ENCODE measurements at regions not wholly inside any gene's neighbourhood (a gene's known extent, or its start where the extent isn't known, plus 50 kb on each side); places are given as distances from the start of the nearest gene placed in this dataset.
"Not testable (repeated sequence)": the region's sequence is repeated elsewhere in the genome, so short reads cannot be mapped to it uniquely, and the experiment has no call there.

DNA sequence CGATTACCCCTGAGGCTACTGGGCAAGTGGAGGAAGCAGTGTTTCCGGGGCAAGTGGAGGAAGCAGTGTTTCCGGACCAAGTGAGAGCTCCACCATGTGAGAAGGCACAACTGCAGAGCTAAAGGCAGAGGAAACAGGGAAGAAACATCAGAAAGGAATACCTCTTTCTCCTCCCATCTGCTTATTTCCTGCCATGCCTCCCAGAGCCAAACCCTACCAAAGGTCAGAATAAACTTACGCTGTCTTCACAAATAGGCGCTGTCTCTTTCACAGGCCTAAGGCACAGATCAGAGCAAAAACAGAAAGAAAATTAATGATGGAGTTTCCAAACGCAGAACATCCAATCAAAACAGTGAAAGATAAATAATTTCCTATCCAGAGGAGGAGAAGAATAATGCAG, 153.0 kb downstream of the ATOH1 start:
- Histone ChIP-seq H3K4me1 (ENCODE audit: insufficient read depth, low read length) (no peaks in the 10 kb centered on the region), H3K9ac (ENCODE audit: low read depth, low read length) (no peak overlapping the region), H3K9me3 (ENCODE audit: control insufficient read depth, insufficient read depth, low read length) (0 out of 2 replicates have a peak, but pooled peaks cover 5% of the 10 kb centered on the region), H3K36me3 (ENCODE audit: insufficient read depth, low read length) (no peaks in the 10 kb centered on the region)

DNA sequence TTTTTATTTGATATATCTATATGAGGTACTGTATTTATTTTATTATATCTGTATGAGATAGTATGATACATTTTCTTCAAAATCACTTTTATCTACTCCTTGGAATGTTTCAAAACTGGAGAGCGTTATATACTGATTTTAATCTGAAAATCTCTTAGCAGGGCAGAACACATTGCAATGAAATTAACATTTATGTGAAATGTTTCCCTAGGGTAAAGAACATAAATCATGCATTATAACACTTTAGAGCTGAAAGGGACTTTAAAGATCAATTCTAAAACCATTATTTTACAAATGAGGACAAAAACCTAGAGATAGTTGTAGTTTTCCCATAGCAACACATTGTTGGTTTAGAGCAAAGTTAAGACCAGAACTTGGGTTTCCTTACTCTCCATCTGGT, 153.7 kb downstream of the ATOH1 start:
- Histone ChIP-seq H3K9me3 (ENCODE audit: control insufficient read depth, insufficient read depth, low read length) (0 out of 2 replicates have a peak, but pooled peaks cover 5% of the 10 kb centered on the region), H3K9ac (ENCODE audit: low read depth, low read length) (no peak overlapping the region), H3K36me3 (ENCODE audit: insufficient read depth, low read length) (no peaks in the 10 kb centered on the region), H3K4me1 (ENCODE audit: insufficient read depth, low read length) (no peaks in the 10 kb centered on the region)

DNA sequence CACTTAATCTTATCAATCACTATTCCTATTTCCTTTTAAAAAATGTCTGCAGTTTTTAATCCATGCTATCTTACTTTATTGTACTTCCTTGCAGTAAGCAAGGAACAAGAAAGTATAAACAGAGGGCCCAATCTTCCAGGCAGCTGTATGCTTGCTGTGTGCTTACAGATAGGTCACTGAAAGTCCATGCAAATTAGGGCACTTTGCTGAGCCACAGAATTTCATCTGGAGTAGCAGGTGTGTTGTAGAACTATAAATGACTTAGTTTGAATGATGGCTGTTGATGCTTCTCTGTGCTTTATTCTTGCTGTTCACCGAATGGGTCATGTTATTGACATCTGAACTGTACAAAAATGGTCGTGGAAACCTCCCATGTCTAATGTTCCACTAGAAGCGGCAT, 154.6 kb downstream of the ATOH1 start:
- H3K9ac ChIP-seq (ENCODE audit: low read depth, low read length), result no peak overlapping the region
- H3K9me3 ChIP-seq (ENCODE audit: control insufficient read depth, insufficient read depth, low read length), result 0 out of 2 replicates have a peak, but pooled peaks cover 5% of the 10 kb centered on the region
- no peaks in the 10 kb centered on the region for H3K36me3 ChIP-seq (ENCODE audit: insufficient read depth, low read length)
- H3K4me1 ChIP-seq (ENCODE audit: insufficient read depth, low read length), result no peaks in the 10 kb centered on the region

DNA sequence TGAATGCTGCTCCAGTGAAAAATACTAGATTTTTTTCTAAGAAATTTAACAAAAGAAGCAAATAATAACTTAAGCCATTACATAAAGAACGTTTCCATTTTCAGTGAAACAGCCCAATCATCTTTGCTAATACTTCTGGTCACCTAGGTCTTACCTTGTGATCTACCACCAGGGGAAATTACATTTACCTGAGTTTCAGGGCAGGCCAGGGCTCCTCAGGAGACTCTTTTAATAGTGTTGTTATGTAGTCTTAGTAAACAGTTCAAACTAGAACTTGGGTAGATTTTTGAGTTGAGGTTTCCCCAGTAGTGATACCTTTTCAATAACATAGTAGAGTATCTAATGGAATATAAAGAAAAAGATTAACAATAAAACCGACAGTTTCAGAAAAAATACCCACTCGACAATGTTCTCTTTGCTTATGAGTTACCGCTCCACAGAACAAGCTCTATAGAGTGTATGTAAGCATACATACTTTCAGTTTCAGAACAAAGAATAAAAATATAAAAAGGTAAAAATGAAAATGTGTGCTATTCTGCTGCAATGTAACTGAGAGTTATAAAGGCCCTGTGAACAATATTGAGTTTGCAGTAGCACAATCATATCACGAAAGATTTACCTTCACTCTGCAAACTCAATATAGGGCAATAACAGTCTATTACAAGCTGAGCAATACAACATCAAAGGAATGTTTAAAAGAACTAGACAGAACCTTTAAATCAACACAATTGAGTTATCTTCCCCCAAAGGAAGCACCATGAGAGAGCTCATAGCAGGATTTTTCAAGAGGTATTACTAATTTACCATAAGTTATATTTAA, 165.8 kb downstream of the ATOH1 start:
- Histone ChIP-seq H3K9me3 (ENCODE audit: control insufficient read depth, insufficient read depth, low read length) (no peaks in the 10 kb centered on the region), H3K36me3 (ENCODE audit: insufficient read depth, low read length) (no peaks in the 10 kb centered on the region), H3K4me1 (ENCODE audit: insufficient read depth, low read length) (no peaks in the 10 kb centered on the region), H3K9ac (ENCODE audit: low read depth, low read length) (no peak overlapping the region)

DNA sequence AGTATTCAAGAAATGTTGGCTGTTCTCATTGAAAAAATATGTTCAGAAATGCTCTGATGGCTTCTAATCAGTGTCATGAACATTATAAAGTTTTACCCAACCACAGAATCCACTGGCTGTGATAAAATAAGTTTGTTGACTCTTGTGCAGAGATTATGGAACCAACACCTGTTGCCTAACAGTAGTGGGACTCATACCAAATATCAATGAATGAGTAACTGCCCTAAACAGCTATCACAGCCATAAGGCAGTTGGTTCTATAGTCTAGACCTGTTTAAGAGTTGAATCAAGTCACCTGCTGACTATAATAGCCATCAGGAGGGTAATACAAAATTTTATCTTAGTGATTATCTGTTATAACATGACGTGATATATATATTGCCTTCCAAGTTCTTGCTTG, 168.3 kb downstream of the ATOH1 start:
- no peaks in the 10 kb centered on the region for H3K36me3 ChIP-seq (ENCODE audit: insufficient read depth, low read length)
- no peaks in the 10 kb centered on the region for H3K4me1 ChIP-seq (ENCODE audit: insufficient read depth, low read length)
- H3K9me3 ChIP-seq (ENCODE audit: control insufficient read depth, insufficient read depth, low read length), result no peaks in the 10 kb centered on the region
- no peak overlapping the region for H3K9ac ChIP-seq (ENCODE audit: low read depth, low read length)

DNA sequence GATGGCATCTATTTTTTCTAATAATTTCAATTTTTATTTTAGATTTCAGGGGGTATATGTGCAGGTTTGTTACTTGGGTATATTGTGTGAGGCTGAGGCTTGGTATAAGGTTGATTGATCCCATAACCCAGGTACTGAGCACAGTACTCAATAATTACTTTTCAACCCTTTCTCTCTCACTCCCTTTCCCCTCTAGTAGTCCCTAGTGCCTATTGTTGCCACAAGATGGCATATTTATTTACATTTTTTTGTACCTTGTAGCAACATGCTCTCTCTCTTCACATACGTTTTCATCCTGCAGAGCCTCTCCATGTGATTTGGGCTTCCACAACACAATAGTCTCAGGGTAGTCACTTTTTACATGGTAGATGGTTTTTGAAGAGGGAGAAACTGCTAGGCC, 172.0 kb downstream of the ATOH1 start:
- H3K9ac ChIP-seq (ENCODE audit: low read depth, low read length), result no peak overlapping the region
- no peaks in the 10 kb centered on the region for H3K4me1 ChIP-seq (ENCODE audit: insufficient read depth, low read length)

DNA sequence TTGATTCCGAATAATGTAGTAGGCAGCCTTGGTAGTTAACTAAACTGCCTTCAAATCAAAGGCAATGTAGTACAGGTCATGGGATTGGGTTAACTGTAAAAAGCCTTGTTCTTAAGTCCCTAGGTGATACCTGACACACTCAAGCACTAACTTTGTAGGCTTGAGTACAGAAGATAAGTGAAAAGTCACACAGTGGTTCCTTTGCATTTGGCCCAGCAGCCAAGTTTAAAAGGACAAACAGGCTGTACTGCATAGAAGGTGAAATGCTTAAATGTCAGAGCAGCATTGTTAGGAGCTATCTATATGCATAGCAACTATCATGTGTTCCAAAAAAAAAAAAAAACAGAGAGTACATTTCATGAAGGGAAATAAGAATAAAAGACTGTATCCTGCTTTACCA, 178.4 kb downstream of the ATOH1 start:
- H3K36me3 ChIP-seq (ENCODE audit: insufficient read depth, low read length), result no peaks in the 10 kb centered on the region
- no peaks in the 10 kb centered on the region for H3K9me3 ChIP-seq (ENCODE audit: control insufficient read depth, insufficient read depth, low read length)
- H3K9ac ChIP-seq (ENCODE audit: low read depth, low read length), result no peak overlapping the region
- H3K4me1 ChIP-seq (ENCODE audit: insufficient read depth, low read length), result no peaks in the 10 kb centered on the region

More for the DNA sequence above, 172.0 kb downstream of the ATOH1 start:
- Histone ChIP-seq H3K9me3 (ENCODE audit: control insufficient read depth, insufficient read depth, low read length) (no peaks in the 10 kb centered on the region), H3K36me3 (ENCODE audit: insufficient read depth, low read length) (no peaks in the 10 kb centered on the region)

DNA sequence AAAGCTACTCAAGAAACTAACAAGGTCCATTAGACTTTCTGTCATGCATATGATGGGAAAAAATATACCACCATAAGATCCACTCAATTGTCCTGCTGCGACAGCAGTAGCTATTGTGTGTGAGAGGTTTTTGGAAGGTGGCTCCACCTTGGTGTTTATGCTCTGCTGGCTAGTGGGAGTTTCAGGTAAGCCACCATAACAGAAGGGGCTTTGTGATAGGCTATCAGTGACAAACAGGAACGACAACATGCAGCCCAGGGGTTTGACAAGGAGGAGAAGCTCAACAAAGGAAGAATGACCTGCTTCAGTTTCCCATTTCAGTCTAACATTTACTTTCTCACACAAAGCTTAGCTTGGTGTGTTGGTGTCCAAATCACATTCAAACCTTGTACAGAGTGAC, 182.6 kb downstream of the ATOH1 start:
- Histone ChIP-seq H3K9ac (ENCODE audit: low read depth, low read length) (no peak overlapping the region), H3K4me1 (ENCODE audit: insufficient read depth, low read length) (no peaks in the 10 kb centered on the region), H3K9me3 (ENCODE audit: control insufficient read depth, insufficient read depth, low read length) (no peaks in the 10 kb centered on the region), H3K36me3 (ENCODE audit: insufficient read depth, low read length) (no peaks in the 10 kb centered on the region)

DNA sequence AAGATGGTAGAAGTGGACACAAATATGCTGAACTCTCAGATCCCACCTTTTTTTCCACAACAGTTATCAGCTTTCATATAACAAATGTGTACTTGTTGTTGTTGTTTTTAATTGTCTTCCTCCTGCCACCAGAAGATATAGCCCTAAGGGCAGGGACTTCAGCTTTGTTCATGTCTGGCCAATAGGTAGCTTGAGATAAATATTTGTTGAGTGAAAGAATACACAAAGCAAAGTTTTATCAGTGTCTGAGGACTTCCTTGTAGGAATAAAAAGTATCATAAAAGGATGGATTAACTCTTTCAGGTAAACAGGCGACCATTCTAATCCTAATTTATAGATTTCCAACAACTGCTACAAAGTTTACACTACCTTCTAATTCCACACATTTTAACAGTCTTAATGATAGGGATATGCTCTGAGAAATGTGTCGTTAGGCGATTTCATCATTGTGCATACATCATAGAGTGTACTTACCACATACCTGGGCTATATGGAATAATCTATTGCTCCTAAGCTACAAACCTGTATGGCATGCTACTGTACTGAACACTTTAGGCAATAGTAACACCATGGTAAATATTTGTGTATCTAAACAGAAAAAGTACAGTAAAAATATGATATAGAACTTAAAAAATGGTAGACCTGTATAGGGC, 186.1 kb downstream of the ATOH1 start:
- Histone ChIP-seq H3K4me1 (ENCODE audit: insufficient read depth, low read length) (no peaks in the 10 kb centered on the region), H3K9me3 (ENCODE audit: control insufficient read depth, insufficient read depth, low read length) (no peaks in the 10 kb centered on the region), H3K36me3 (ENCODE audit: insufficient read depth, low read length) (no peaks in the 10 kb centered on the region), H3K9ac (ENCODE audit: low read depth, low read length) (no peak overlapping the region)

DNA sequence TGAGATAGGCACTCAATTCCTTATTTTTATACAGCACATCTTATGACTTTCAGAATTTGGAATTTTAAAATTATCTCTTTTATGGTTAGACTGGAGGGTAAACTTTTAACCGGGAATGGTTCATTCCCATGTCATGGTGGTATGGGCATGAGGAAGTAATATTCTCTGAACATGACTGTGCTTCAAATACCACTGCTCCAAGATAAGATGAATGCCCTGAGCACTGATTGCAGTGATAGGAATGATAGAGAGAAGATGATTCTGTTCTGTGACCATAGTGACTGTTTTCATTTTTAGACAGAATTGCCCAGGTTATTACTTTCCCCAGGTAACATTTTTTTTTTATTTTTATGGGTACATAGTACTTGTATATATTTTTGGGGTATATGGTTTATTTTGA, 187.4 kb downstream of the ATOH1 start:
- H3K4me1 ChIP-seq (ENCODE audit: insufficient read depth, low read length), result no peaks in the 10 kb centered on the region
- H3K9ac ChIP-seq (ENCODE audit: low read depth, low read length), result no peak overlapping the region
- no peaks in the 10 kb centered on the region for H3K9me3 ChIP-seq (ENCODE audit: control insufficient read depth, insufficient read depth, low read length)
- no peaks in the 10 kb centered on the region for H3K36me3 ChIP-seq (ENCODE audit: insufficient read depth, low read length)

DNA sequence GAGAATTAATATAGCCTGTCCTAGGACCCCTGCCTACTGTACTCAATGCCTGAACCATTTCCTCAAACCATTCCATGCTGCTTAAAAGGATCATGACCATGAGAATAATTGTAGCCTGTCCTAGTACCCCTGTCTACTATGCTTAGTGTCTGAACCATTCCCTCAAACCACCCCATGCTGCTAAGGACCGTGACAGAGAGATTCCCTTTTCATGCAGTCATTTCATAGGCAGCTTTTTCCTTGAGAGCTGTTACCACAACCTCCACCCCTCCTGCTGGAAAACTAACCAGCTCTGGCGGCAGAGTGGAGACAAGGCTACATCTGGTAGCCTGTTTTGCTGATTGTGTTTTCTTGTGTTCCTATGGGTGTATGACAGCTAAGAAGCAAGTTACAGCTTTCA, 174.9 kb upstream of the SMARCAD1 start:
- H3K36me3 ChIP-seq (ENCODE audit: insufficient read depth, low read length), result no peaks in the 10 kb centered on the region
- H3K9ac ChIP-seq (ENCODE audit: low read depth, low read length), result no peak overlapping the region
- no peaks in the 10 kb centered on the region for H3K9me3 ChIP-seq (ENCODE audit: control insufficient read depth, insufficient read depth, low read length)
- peaks cover 15% of the 10 kb centered on the region; the same call in 1 of the 2 replicates for H3K4me1 ChIP-seq (ENCODE audit: insufficient read depth, low read length)

DNA sequence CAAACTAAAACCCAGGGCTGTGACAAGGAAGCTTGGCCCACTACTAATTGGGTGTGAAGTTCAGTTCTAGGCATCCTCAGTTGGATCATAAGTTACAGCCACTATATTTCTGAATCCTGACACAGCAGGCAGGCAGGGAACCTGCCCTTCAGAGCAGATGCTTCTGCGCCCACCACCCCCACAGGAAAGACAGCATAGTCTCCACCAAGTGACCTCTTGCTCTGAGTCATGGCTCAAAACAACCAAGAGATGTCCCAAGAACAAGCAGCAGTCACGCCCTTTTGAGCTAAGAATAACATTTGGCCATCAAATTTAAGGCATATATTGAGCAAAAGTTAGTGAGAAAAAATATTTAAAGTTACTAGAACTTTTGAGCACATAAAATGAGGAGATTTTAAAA, 170.7 kb upstream of the SMARCAD1 start:
- no peak overlapping the region for H3K9ac ChIP-seq (ENCODE audit: low read depth, low read length)
- H3K9me3 ChIP-seq (ENCODE audit: control insufficient read depth, insufficient read depth, low read length), result no peaks in the 10 kb centered on the region
- H3K36me3 ChIP-seq (ENCODE audit: insufficient read depth, low read length), result no peaks in the 10 kb centered on the region
- H3K4me1 ChIP-seq (ENCODE audit: insufficient read depth, low read length), result peaks cover 15% of the 10 kb centered on the region; the same call in 1 of the 2 replicates

DNA sequence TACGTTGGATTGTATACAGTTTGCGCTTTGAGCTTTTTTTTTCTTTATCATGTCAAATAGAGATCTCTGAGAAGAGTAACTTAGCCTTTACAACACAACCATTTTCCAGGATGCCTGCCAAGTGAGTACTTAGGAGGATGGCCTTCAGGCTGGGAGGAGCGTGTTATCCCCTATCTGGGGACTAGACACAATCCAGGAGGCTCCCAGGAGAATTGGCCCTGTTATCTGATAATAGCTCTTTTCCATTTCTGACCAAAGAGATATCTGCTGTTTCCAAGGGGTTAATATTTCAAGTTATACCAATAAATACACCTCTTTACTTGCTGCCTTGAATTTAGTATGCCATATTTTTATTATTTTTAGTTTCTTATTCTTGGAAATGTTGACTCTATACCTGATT, 169.5 kb upstream of the SMARCAD1 start:
- Histone ChIP-seq H3K36me3 (ENCODE audit: insufficient read depth, low read length) (no peaks in the 10 kb centered on the region), H3K9ac (ENCODE audit: low read depth, low read length) (no peak overlapping the region), H3K9me3 (ENCODE audit: control insufficient read depth, insufficient read depth, low read length) (no peaks in the 10 kb centered on the region; the same call in 1 of the 2 replicates), H3K4me1 (ENCODE audit: insufficient read depth, low read length) (0 out of 2 replicates have a peak, but pooled peaks cover 7% of the 10 kb centered on the region)

DNA sequence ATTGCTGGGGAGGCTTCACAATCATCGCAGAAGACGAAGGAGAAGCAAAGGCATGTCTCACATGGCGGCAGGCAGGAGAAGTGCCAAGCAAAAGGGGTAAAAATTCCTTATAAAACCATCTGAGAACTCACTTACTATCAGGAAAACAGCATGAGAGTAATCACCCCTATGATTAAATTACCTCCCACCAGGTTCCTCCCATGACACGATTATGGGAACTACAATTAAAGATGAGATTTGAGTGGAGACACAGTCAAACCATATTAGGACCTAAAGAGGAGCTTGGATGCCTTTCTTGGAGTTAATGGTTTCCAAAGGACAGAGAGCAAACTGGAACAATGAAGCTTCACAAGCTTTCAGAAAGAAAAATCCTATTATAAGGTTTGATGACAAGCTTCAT, 168.4 kb upstream of the SMARCAD1 start:
- H3K36me3 ChIP-seq (ENCODE audit: insufficient read depth, low read length), result no peaks in the 10 kb centered on the region
- H3K9ac ChIP-seq (ENCODE audit: low read depth, low read length), result no peak overlapping the region
- H3K4me1 ChIP-seq (ENCODE audit: insufficient read depth, low read length), result 0 out of 2 replicates have a peak, but pooled peaks cover 7% of the 10 kb centered on the region
- H3K9me3 ChIP-seq (ENCODE audit: control insufficient read depth, insufficient read depth, low read length), result no peaks in the 10 kb centered on the region; the same call in 1 of the 2 replicates

DNA sequence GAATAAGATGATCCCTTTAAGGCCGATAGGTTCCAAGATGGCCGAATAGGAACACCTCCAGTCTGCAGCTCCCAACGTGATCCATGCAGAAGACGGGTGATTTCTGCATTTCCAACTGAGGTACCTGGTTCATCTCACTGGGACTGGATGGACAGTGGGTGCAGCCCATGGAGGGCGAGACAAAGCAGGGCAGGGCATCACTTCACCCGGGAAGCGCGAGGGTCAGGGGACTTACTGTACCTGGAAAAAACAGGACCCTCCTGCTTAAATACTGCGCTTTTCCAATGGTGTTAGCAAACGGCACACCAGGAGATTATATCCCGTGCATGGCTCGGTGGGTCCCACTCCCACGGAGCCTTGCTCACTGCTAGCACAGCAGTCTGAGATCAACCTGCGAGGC, 163.2 kb upstream of the SMARCAD1 start:
- not testable (repeated sequence) for H3K4me1 ChIP-seq (ENCODE audit: insufficient read depth, low read length); H3K36me3 ChIP-seq (ENCODE audit: insufficient read depth, low read length); H3K9ac ChIP-seq (ENCODE audit: low read depth, low read length); H3K9me3 ChIP-seq (ENCODE audit: control insufficient read depth, insufficient read depth, low read length)
